Right lobe of liver (tissue), 6 donors: ENCODE measurements at regions not wholly inside any gene's neighbourhood (a gene's known extent, or its start where the extent isn't known, plus 50 kb on each side); places are given as distances from the start of the nearest gene placed in this dataset.
"Not testable (repeated sequence)": the region's sequence is repeated elsewhere in the genome, so short reads cannot be mapped to it uniquely, and the experiment has no call there.

Experiments used
- ATAC-seq, 4 donors: fragments of 200-7000 bp; cut with Tn5 transposase; one replicate each; pipeline ENCODE4 v1.9.1; 2020; ENCODE audit warnings: mild to moderate bottlenecking in 4 of 4, moderate library complexity in 4 of 4
- DNase-seq, 3 donors: peaks; one replicate each; pipeline ENCODE4 v3.0.0-alpha.2; 2020
- H3K27ac ChIP-seq, 3 donors: fragments of 200-600 bp; one replicate each; pipeline ENCODE4 v1.8.0; 2022
- H3K27me3 ChIP-seq, 2 donors: fragments of 200-600 bp; one replicate each; pipeline ENCODE4 v1.8.0; 2022
- H3K36me3 ChIP-seq, 4 donors: fragments of 200-600 bp; sonication (generic) in 1 of 4; one replicate each; pipeline versions ENCODE4 v1.5.1 to v1.8.0; 2017 to 2022; ENCODE audit warnings: control low read depth in 1 of 4
- H3K4me1 ChIP-seq, 4 donors: fragments of 200-600 bp; sonication (generic) in 1 of 4; one replicate each; pipeline versions ENCODE4 v1.5.1 to v1.8.0; 2017 to 2022; ENCODE audit warnings: control low read depth in 1 of 4
- H3K4me3 ChIP-seq, 3 donors: fragments of 200-600 bp; one replicate each; pipeline ENCODE4 v1.8.0; 2022
- H3K9me3 ChIP-seq, 4 donors: fragments of 200-600 bp; sonication (generic) in 1 of 4; one replicate each; pipeline versions ENCODE4 v1.5.1 to v1.8.0; 2017 to 2022; ENCODE audit warnings: control low read depth in 1 of 4
- POLR2A ChIP-seq: fragments of 450-650 bp; IDR thresholded peaks from one replicate; pipeline ENCODE4 v1.6.1; 2017; ENCODE audit warnings: antibody characterized with exemption, mild to moderate bottlenecking
- WGBS: methylation state at CpG from one replicate; pipeline ENCODE4 v1.1.6; 2018; ENCODE audit warnings: low coverage, low lambda C conversion rate; ENCODE audit not compliant: insufficient coverage; ENCODE audit errors: missing lambda C conversion rate; 5-methylcytosine and 5-hydroxymethylcytosine counted together
- intact Hi-C, 2 donors: fragments of 100-400 bp; cut with DNase I; formaldehyde crosslinking; loops; one replicate each; pipeline versions ENCODE4 v1.11.2 to v1.14.1; 2022
- TF ChIP-seq, protein P1 (sequence below), 4 donors: fragments of 200-600 bp in 3 of 4; fragments of 450-650 bp in 1 of 4; IDR thresholded peaks; one replicate each; pipeline versions ENCODE4 v1.5.1 to v1.8.0; 2016 to 2022; ENCODE audit warnings: antibody characterized with exemption in 4 of 4, mild to moderate bottlenecking in 2 of 4
- donor health status: DM: no; HTN: yes; CAD: no.
- donor health status: DM: no; HTN: no; CAD: no.
- donor health status: DM: no; HTN: no; CAD: no.
- donor health status: DM: no; HTN: yes; CAD: no.
- donor health status: DM: no; HTN: yes; CAD: no.

- DNase-seq (no peak), ATAC-seq (peak in 3 of 4 donors; percentile 5 to 34 (median 27))
- Histone ChIP-seq H3K27ac (peak overlapping the region; percentile 23 to 51 (median 33)), H3K9me3 (no peaks in the 10 kb centered on the region), H3K4me1 (peaks cover 0 to 31% (median 13%) of the 10 kb centered on the region in 4 donors), H3K36me3 (no peaks in the 10 kb centered on the region), H3K27me3 (no peaks in the 10 kb centered on the region), H3K4me3 (no peak overlapping the region)
- intact Hi-C loops = no loop called here
- 28% methylated on average over 2 of the region's 2 CpGs for WGBS
- TF ChIP-seq, protein P1, sequence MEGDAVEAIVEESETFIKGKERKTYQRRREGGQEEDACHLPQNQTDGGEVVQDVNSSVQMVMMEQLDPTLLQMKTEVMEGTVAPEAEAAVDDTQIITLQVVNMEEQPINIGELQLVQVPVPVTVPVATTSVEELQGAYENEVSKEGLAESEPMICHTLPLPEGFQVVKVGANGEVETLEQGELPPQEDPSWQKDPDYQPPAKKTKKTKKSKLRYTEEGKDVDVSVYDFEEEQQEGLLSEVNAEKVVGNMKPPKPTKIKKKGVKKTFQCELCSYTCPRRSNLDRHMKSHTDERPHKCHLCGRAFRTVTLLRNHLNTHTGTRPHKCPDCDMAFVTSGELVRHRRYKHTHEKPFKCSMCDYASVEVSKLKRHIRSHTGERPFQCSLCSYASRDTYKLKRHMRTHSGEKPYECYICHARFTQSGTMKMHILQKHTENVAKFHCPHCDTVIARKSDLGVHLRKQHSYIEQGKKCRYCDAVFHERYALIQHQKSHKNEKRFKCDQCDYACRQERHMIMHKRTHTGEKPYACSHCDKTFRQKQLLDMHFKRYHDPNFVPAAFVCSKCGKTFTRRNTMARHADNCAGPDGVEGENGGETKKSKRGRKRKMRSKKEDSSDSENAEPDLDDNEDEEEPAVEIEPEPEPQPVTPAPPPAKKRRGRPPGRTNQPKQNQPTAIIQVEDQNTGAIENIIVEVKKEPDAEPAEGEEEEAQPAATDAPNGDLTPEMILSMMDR (IDR thresholded peaks at IDR 0.05) = no peak
- no peak for TF ChIP-seq POLR2A
These were observed 205.6 kb downstream of the RTP5 start for GRCh38 chr2:242075168-242075567.

- Histone ChIP-seq H3K27me3 (no peaks in the 10 kb centered on the region), H3K4me3 (no peak overlapping the region), H3K27ac (peak overlapping the region; percentile 23 to 51 (median 33)), H3K36me3 (no peaks in the 10 kb centered on the region), H3K4me1 (peaks cover 0 to 32% (median 12%) of the 10 kb centered on the region in 4 donors), H3K9me3 (no peaks in the 10 kb centered on the region)
- ATAC-seq (peak; percentile 59 to 70 (median 66)), DNase-seq (peak in 2 of 3 donors; percentile 54 to 76)
- WGBS = 22% methylated on average over 3 of the region's 7 CpGs
- intact Hi-C loops = no loop called here
- TF ChIP-seq, protein P1 (IDR thresholded peaks at IDR 0.05) = no peak
- no peak for TF ChIP-seq POLR2A
These were observed 206.2 kb downstream of the RTP5 start for GRCh38 chr2:242075696-242076095.

- H3K36me3 ChIP-seq, H3K4me3 ChIP-seq, DNase-seq, H3K27me3 ChIP-seq, ATAC-seq, H3K9me3 ChIP-seq, intact Hi-C loops, H3K27ac ChIP-seq: not testable (repeated sequence)
- no CpG with 5 or more reads among the region's 4 CpGs for WGBS
- H3K4me1 ChIP-seq = peaks cover 0 to 34% (median 12%) of the 10 kb centered on the region in 4 donors
These were observed 206.7 kb downstream of the RTP5 start for GRCh38 chr2:242076184-242076583.

GRCh38 chr2:242078426-242078825 is 208.9 kb downstream of the RTP5 start:
- 34% methylated on average over 2 of the region's 3 CpGs for WGBS
- peaks cover 0 to 36% (median 16%) of the 10 kb centered on the region in 4 donors for H3K4me1 ChIP-seq
- intact Hi-C loops, H3K4me3 ChIP-seq, H3K27ac ChIP-seq, H3K9me3 ChIP-seq, ATAC-seq, H3K36me3 ChIP-seq, H3K27me3 ChIP-seq, DNase-seq: not testable (repeated sequence)

- ATAC-seq, intact Hi-C loops, H3K4me3 ChIP-seq, H3K9me3 ChIP-seq, H3K27me3 ChIP-seq, DNase-seq, H3K36me3 ChIP-seq: not testable (repeated sequence)
- Histone ChIP-seq H3K4me1 (peaks cover 0 to 31% (median 14%) of the 10 kb centered on the region in 4 donors), H3K27ac (peak overlapping the region; percentile 87 to 96 (median 89))
- 83% methylated on average over 7 of the region's 7 CpGs for WGBS
These were observed 210.3 kb downstream of the RTP5 start for GRCh38 chr2:242079792-242080191.

GRCh38 chr2:242080575-242081214 is 211.2 kb downstream of the RTP5 start:
- H3K9me3 ChIP-seq, intact Hi-C loops, H3K36me3 ChIP-seq, H3K27me3 ChIP-seq: not testable (repeated sequence)
- 36% methylated on average over 6 of the region's 7 CpGs for WGBS
- H3K4me3 ChIP-seq = peak overlapping the region in 1 of 3 donors; percentile 2
- peak overlapping the region; percentile 87 to 96 (median 89) for H3K27ac ChIP-seq
- TF ChIP-seq POLR2A = peak; percentile 68
- peak; percentile 72 to 86 (median 84) for DNase-seq
- peaks cover 0 to 22% (median 9%) of the 10 kb centered on the region in 4 donors for H3K4me1 ChIP-seq
- peak; percentile 85 to 93 (median 89) for ATAC-seq

DNA sequence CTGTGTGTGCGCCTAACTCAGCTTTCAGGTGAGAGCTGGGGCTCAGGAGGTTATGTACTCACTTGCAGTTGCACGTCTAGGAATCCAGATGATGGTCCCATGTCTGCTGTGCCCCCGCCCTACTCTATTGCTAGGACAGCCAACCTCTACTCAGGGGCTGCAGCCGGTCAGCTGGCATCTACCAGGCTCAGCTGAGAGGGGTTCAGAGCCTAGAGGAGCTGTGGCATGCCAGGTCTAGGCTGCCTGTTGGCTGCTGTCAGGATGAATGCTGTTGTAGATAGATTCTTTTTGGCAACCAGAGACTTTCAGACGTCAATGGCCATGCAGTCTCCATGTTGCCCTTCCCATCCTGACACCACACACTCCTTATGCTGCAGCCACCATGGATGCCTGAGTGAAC is 214.5 kb downstream of the RTP5 start:
- DNase-seq, H3K4me3 ChIP-seq, ATAC-seq, intact Hi-C loops, H3K36me3 ChIP-seq, H3K27ac ChIP-seq, H3K9me3 ChIP-seq, H3K27me3 ChIP-seq: not testable (repeated sequence)
- WGBS = 63% methylated on average over 1 of the region's 5 CpGs
- peaks cover 0 to 20% (median 9%) of the 10 kb centered on the region in 4 donors for H3K4me1 ChIP-seq

- H3K36me3 ChIP-seq = not testable (repeated sequence)
- 49% methylated on average over 3 of the region's 14 CpGs for WGBS
These were observed 215.6 kb downstream of the RTP5 start for GRCh38 chr2:242085024-242085674.

More at GRCh38 chr2:242085024-242085674, 215.6 kb downstream of the RTP5 start:
- DNase-seq, H3K4me3 ChIP-seq, H3K9me3 ChIP-seq, intact Hi-C loops, ATAC-seq, H3K27ac ChIP-seq, H3K27me3 ChIP-seq: not testable (repeated sequence)
- peaks cover 0 to 13% (median 6%) of the 10 kb centered on the region in 4 donors for H3K4me1 ChIP-seq
